ENCODE measurements at regions not wholly inside any gene's neighbourhood (a gene's known extent, or its start where the extent isn't known, plus 50 kb on each side); places are given as distances from the start of the nearest gene placed in this dataset.
"Not testable (repeated sequence)": the region's sequence is repeated elsewhere in the genome, so short reads cannot be mapped to it uniquely, and the experiment has no call there.

DNA sequence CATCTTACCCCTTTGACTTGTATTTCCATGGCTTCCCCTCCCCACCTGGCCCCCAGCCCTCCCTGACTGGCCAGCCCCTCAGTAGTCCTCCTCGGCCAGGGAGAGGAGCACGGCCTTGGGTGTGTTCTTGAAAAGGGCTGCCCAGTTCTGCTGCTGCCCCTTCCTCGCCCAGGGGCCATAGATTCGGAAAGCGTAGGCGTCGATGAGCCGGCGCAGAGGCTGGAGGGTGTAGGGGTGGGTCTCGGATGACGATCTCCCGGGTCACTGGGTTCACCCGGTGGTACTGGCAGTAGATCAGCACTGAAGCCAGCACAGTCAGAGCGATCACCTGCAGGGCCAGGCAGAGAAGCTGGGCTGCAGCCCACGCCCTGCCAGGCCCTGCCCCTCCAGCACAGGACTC, 71.7 kb downstream of the ZNF479 start:
- H4K20me1 ChIP-seq, H3K4me1 ChIP-seq, H3K4me2 ChIP-seq, H3K27me3 ChIP-seq, H3K27ac ChIP-seq, H3K4me3 ChIP-seq, H3K36me3 ChIP-seq, H3K9ac ChIP-seq: not testable (repeated sequence)
- H3K9me3 ChIP-seq (replicated peaks in 1 of 11) = peaks cover 0 to 18% (median 7%) of the 10 kb centered on the region in 11 experiments; a peak in 12 of 22 replicates

DNA sequence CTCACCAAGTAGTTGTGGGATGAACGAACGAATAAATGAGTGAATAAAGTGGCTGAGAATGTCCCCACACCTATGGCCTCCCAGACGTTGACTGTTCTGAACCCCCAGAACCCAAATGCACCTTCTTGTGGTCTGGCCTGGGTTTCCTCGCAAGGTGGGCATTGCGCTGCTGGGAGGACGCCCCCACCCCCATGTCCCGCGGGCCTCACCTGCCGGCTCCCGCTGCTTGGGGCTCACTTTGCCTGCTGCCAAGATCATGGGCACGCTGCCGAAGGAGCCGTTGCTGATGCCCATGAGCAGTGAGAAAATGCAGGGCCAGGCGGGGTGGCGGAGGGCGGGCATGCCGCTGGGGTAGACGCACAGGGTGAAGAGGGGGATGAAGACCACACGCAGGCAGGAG, 115.9 kb downstream of the ZNF479 start:
- not testable (repeated sequence) for H3K4me2 ChIP-seq; H3K4me1 ChIP-seq; H3K4me3 ChIP-seq; H3K27ac ChIP-seq; H3K9me3 ChIP-seq (replicated peaks in 1 of 11); H3K9ac ChIP-seq; H4K20me1 ChIP-seq; H3K27me3 ChIP-seq; H3K36me3 ChIP-seq

DNA sequence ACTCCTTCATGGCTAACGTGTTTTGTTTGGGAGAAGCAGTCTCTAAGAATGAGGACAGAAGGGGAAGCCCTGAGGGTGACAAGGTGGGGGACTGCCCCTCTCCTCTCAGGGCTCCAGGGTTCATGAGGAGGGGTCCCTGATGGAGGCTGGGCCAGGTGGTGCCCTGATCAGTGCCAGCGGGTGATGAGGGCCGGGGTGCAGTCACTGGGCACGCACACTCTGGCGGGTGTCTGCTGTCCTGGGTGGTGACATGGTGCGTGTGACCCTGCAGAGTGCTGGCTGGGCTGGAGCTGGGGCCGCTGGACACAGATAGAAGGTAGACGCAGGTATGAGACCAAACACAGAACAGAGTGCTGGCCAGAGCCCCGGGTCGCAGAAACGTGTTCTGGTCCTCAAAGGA, 118.5 kb downstream of the ZNF479 start:
- H3K27ac ChIP-seq; H3K4me3 ChIP-seq; H3K27me3 ChIP-seq; H3K9ac ChIP-seq; H3K36me3 ChIP-seq; H3K9me3 ChIP-seq (replicated peaks in 1 of 11); H3K4me1 ChIP-seq; H3K4me2 ChIP-seq; H4K20me1 ChIP-seq: not testable (repeated sequence)

DNA sequence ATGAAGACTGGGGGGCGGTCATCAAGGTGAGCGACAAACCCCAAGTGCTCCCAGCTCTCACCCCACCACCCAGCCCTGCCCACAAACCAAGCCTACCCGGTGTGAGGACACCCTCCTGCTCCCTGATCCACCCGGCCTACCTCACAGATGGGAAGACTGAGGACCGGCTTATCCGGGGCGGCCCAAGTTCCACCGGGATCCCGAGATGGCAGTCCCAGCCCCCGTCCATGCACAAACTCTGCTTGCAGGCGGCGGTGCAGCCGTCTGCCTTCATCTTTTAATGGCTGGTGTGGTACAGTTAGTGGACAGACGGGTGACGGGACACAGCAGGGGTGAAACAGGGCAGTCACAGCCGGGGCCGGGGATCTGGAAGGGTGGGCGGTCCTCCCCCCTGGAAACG, 119.3 kb downstream of the ZNF479 start:
- not testable (repeated sequence) for H3K4me2 ChIP-seq; H3K36me3 ChIP-seq; H4K20me1 ChIP-seq; H3K27ac ChIP-seq; H3K27me3 ChIP-seq; H3K9ac ChIP-seq; H3K9me3 ChIP-seq (replicated peaks in 1 of 11); H3K4me3 ChIP-seq; H3K4me1 ChIP-seq

DNA sequence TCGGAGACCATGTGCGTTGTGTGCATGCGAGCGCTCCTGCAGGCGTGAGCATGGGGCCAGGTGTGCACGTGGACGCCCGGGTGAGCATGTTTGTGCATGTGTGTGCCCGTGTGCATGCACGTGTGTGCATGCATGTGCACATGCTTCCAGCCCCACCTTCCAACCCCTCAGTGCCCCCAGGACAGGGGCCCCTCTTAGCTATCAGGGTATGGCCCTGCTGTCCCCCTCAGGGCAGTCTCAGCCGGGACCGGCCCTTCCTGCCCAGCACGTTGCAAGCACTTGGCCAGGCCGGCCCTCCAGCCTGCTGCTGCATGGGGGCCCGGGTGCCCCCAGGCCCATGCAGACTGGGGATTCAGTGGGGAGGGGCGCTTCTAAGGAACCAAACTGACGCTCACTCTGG, 123.0 kb downstream of the ZNF479 start:
- not testable (repeated sequence) for H3K27ac ChIP-seq; H3K4me3 ChIP-seq; H3K4me1 ChIP-seq; H3K4me2 ChIP-seq; H3K9me3 ChIP-seq (replicated peaks in 1 of 11); H3K27me3 ChIP-seq; H4K20me1 ChIP-seq; H3K9ac ChIP-seq; H3K36me3 ChIP-seq

DNA sequence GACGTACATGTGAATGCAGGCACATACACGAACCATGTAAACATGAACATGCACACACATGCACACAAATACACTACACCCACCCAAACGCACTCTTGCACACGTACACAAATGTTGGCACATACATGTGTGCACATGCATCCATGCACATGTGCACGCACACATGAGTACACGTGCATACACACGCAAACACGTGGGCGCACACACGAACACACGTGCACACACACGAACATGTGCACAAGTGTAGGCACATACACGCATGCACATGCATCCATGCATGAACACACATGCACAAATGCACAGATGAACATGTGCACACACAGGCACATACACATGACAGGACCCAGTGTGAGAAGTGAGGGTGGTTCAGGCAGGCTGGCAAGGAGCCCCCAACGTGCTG, 126.3 kb downstream of the ZNF479 start:
- H3K27me3 ChIP-seq; H3K9me3 ChIP-seq (replicated peaks in 1 of 11); H3K4me3 ChIP-seq: not testable (repeated sequence)

DNA sequence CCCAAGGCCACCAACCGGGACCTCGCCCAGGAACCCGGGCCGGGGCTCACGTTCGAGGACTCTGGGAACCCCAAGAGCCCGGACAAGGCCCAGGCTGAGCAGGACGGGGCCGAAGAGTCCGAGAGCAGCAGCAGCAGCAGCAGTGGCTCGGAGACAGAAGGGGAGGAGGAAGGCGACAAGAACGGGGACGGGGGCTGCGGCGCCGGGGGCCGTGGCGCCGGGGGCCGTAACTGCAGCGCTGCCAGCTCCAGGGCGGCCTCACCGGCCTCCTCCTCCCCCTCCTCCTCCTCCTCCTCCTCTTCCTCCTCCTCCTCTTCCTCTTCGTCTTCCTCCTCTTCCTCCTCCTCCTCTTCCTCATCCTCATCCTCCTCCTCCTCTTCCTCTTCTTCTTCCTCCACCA, 128.4 kb downstream of the ZNF479 start:
- H3K4me3 ChIP-seq, H3K27me3 ChIP-seq, H4K20me1 ChIP-seq, H3K4me2 ChIP-seq, H3K4me1 ChIP-seq, H3K27ac ChIP-seq, H3K36me3 ChIP-seq, H3K9ac ChIP-seq: not testable (repeated sequence)
- H3K9me3 ChIP-seq (replicated peaks in 1 of 11) = peaks cover 0 to 15% (median 6%) of the 10 kb centered on the region in 11 experiments; a peak in 9 of 22 replicates

More for the DNA sequence above, 126.3 kb downstream of the ZNF479 start:
- not testable (repeated sequence) for H3K4me2 ChIP-seq, H4K20me1 ChIP-seq, H3K4me1 ChIP-seq, H3K27ac ChIP-seq, H3K36me3 ChIP-seq, H3K9ac ChIP-seq

DNA sequence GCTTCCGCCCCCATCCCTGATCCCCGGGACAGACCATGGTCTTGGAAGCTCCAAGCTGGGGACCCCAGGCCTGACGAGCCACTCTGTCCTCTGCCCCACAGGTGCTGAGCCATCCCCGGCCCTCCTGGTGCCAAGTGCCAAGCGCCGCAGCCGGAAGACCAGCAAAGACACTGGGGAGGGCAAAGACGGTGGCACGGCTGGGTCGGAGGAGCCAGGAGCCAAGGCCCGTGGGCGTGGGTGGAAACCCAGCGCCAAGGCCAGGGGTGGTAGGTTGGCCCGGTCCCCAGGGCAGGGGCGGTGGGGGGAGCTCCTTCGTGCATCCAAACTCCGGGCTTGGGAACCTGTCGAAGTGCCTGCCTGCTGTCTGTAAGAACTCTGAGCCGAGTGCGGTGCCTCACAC, 130.3 kb downstream of the ZNF479 start:
- H4K20me1 ChIP-seq, H3K36me3 ChIP-seq, H3K9ac ChIP-seq, H3K4me3 ChIP-seq, H3K4me1 ChIP-seq, H3K27ac ChIP-seq, H3K4me2 ChIP-seq, H3K27me3 ChIP-seq: not testable (repeated sequence)
- H3K9me3 ChIP-seq (replicated peaks in 1 of 11) = peaks cover 0 to 21% (median 6%) of the 10 kb centered on the region in 11 experiments; a peak in 10 of 22 replicates

DNA sequence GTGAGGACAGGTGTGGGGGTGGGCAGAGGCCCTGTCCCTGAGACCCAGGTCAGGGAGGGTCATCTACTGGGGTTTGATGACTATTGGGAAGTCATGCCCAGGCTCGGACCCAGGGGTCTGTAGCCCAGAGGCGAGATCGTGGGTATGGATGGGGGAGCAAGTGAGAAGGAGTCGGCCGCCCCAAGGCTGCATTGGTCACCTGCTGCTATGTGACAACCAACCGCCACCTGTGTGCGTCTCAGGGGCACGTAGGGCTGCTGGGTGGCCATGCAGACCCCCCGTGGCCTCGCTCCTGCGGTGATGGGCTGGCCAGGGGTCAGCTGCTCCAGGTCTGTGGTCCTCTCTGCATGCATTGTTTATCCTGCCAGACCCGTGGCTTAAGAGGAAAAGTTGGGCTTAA, 138.5 kb downstream of the ZNF479 start:
- not testable (repeated sequence) for H3K9ac ChIP-seq, H3K27ac ChIP-seq, H3K4me1 ChIP-seq, H3K36me3 ChIP-seq, H3K4me3 ChIP-seq, H3K27me3 ChIP-seq, H4K20me1 ChIP-seq, H3K4me2 ChIP-seq
- H3K9me3 ChIP-seq (replicated peaks in 1 of 11) = peaks cover 3 to 21% (median 10%) of the 10 kb centered on the region in 11 experiments; a peak in 15 of 22 replicates

DNA sequence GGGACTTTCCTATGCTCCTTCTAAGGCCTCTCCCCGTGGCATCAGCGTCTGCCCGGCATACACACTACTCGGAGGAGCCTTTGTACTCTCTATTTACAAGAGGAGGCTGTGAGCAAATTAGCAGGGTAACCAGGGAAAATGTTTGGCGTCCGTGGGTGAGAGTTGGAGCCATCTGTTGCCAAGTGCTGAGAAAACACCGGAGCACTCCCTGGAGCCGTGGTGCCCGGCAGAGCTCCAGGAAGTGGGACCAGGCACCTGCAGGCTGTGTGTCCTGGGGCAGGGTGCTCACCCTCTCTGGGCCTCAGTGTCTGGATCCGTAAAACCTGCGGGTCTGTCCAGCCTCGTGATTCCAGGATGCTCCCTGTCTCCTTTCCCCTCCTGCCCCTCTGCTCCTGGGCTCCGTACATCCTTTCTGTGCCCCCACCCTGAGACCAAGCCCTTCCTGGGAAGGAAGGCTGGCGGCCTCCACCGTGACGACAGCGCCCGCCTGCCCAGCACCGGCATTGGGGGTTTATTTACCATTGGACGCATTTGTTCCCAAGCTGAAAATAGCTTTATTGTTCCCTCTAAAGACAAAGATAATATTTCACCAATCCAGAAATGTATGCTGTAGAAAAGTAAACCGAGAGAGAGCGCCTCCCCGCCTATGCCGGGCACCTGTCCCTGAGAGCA, 174.4 kb downstream of the ZNF479 start:
- H3K9ac ChIP-seq; H3K4me2 ChIP-seq; H3K27ac ChIP-seq; H3K36me3 ChIP-seq; H3K27me3 ChIP-seq; H3K9me3 ChIP-seq (replicated peaks in 1 of 11); H4K20me1 ChIP-seq; H3K4me3 ChIP-seq; H3K4me1 ChIP-seq: not testable (repeated sequence)

DNA sequence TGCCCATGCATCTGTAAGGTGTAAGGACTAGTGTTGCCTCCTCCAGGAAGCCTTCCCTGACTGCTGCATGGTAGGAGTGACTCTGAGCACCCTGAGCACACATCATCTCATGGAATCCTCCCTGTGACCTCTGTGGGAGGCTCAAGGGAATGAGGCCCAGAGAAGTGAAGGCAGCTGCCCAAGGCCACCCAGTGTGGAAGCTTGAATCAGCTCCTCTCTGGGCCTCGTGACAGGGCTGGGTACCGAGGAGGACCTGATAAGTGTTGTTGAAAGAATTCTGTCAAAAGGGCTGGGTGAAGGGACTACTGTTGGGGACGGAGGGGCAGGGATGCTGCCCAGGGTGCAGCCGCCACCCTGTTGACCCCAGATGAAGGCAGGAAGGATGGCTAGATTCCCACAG, 175.2 kb downstream of the ZNF479 start:
- not testable (repeated sequence) for H3K27ac ChIP-seq; H3K4me2 ChIP-seq; H3K27me3 ChIP-seq; H3K9ac ChIP-seq; H3K9me3 ChIP-seq (replicated peaks in 1 of 11); H3K4me1 ChIP-seq; H3K4me3 ChIP-seq; H4K20me1 ChIP-seq; H3K36me3 ChIP-seq

DNA sequence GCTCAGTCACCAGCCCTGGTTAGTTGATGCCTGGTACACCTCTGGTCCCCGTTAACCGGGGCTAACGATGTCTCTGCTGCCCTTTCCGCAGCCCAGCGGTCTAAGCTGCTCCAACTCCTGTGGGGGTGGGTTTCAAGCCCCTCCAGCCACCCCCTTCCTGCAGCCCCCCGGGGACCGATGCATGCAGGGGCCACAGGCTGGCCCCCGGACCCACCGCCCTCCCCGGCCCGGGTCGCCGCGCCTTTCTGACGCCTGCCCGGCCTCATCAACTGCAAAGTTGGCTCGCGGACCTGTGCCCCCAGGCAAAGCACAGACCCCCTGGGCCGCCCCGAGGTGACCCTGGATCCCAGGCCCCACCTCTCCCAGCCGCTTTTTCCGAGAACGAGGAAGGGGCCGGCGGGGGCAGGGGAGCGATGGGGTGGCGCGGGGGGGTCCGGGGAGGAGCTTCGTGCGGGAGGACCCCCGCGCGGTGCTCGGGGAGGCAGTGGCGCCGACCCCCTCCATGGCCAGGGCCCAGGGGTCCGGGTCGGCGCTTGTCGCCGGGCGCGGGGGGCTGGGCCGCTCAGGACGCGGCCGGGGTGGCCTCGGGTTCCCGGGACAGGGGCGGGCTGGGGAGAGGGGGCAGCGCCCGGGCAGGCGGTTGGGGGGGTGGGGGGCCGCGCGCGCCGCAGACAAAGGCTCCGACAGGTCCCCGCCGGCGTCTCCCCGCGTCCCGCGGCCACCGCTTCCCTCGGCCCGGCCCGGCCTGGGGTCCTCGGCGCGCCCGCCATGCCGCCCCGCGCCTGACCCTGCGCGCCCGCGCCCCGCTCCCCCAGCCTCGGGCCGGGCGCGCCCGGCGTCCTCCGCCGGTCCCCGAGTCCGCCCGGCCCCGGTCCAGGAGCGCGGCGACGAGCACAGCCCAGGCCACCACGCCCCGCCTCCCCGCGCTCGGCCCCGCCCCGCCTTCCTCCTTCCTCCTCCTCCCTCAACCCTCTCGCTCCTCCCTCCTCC, 183.6 kb downstream of the ZNF479 start:
- not testable (repeated sequence) for H3K9ac ChIP-seq; H3K4me2 ChIP-seq; H3K4me3 ChIP-seq; H3K9me3 ChIP-seq (replicated peaks in 1 of 11); H3K4me1 ChIP-seq; H3K27ac ChIP-seq; H4K20me1 ChIP-seq; H3K27me3 ChIP-seq; H3K36me3 ChIP-seq

DNA sequence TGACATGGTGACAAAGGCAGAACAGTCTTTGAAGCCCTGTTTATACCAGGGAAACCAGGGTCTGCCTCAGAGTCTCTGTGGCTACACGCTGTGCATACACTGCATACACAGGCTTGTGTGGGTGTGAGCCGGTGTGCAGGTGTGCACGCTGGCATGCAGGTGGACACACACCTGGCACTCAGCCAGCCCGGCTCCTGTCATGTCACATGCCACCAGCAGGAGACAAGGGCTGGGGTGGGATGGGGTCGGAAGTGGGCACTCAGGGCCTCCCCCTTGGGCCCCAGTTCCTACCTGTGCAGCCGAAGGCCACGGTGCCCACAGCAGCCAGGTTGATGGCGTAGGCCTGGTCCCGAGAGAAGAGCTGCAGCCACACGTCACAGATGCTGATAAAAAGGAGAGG, 192.2 kb downstream of the ZNF479 start:
- H3K36me3 ChIP-seq; H3K9ac ChIP-seq; H3K27me3 ChIP-seq; H3K4me3 ChIP-seq; H3K4me2 ChIP-seq; H4K20me1 ChIP-seq; H3K4me1 ChIP-seq; H3K9me3 ChIP-seq (replicated peaks in 1 of 11); H3K27ac ChIP-seq: not testable (repeated sequence)

DNA sequence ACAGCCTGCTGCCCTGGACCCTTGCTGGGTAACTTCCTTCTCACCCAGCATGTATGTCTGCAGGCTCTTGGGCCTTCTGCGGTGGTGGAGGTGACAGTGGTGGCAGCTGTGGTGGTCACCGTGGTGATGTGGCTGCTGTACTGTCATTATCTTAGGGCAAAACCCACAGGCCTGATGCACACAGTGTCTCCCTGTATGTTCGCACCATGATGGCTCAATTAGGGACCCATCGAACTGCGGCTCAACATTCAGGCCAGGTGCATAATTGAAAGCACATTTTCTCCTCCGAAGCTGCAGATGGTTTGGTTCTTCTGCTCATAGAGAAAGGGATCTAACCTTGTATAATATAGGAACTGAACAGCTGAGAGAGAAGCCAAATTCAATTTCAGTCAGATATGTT, 208.3 kb downstream of the ZNF479 start:
- not testable (repeated sequence) for H3K4me3 ChIP-seq; H3K27ac ChIP-seq; H3K9ac ChIP-seq; H3K9me3 ChIP-seq (replicated peaks in 1 of 11); H3K27me3 ChIP-seq; H3K4me1 ChIP-seq; H3K36me3 ChIP-seq; H3K4me2 ChIP-seq; H4K20me1 ChIP-seq

All from BLaER1 treated with 17β-estradiol and CSF1 and Interleukin-3, amounts not matched to agents 10 nM and 100 nM (cell line).